ENCODE measurements at regions not wholly inside any gene's neighbourhood (a gene's known extent, or its start where the extent isn't known, plus 50 kb on each side); places are given as distances from the start of the nearest gene placed in this dataset.

GRCh38 chr14:103230658-103231334, 103.2 kb upstream of the EIF5 start:
- TF ChIP-seq CTCF (IDR thresholded peaks at IDR 0.05) (no peak), POLR2A (IDR thresholded peaks at IDR 0.05) (no peak)
